Mucosa of descending colon (tissue), 3 donors: ENCODE measurements at regions not wholly inside any gene's neighbourhood (a gene's known extent, or its start where the extent isn't known, plus 50 kb on each side); places are given as distances from the start of the nearest gene placed in this dataset.

ENCODE experiments used
- ATAC-seq: fragments of 200-7000 bp; cut with Tn5 transposase; one replicate; pipeline ENCODE4 v1.9.1; 2020; ENCODE audit warnings: mild to moderate bottlenecking, moderate library complexity
- DNase-seq, 3 donors: peaks; one replicate each; pipeline ENCODE4 v3.0.0-alpha.2; 2020
- H3K36me3 ChIP-seq: fragments of 200-600 bp; one replicate; pipeline ENCODE4 v1.8.0; 2021; ENCODE audit warnings: low read depth, mild to moderate bottlenecking
- H3K4me1 ChIP-seq: fragments of 200-600 bp; one replicate; pipeline ENCODE4 v1.8.0; 2021; ENCODE audit warnings: low read depth, mild to moderate bottlenecking
- H3K4me3 ChIP-seq: fragments of 200-600 bp; one replicate; pipeline ENCODE4 v1.8.0; 2021; ENCODE audit warnings: mild to moderate bottlenecking
- H3K9me3 ChIP-seq: fragments of 200-600 bp; one replicate; pipeline ENCODE4 v1.8.0; 2021; ENCODE audit warnings: mild to moderate bottlenecking
- intact Hi-C, 2 donors: fragments of 100-400 bp; cut with DNase I in 1 of 2; cut with micrococcal nuclease in 1 of 2; formaldehyde crosslinking; loops; one replicate each; pipeline versions ENCODE4 v1.11.0 to v1.11.1; 2022; cut with DNase I, micrococcal nuclease
- TF ChIP-seq, protein P1 (sequence below): fragments of 200-600 bp; IDR thresholded peaks from one replicate; pipeline ENCODE4 v1.8.0; 2022; ENCODE audit warnings: antibody characterized with exemption, mild to moderate bottlenecking
- donor health status: DM: no; HTN: no; CAD: no; lungs with moderate emphysema.
- donor health status: DM: no; HTN: no; CAD: no.
- donor health status: DM: no; HTN: yes; CAD: no.

DNA sequence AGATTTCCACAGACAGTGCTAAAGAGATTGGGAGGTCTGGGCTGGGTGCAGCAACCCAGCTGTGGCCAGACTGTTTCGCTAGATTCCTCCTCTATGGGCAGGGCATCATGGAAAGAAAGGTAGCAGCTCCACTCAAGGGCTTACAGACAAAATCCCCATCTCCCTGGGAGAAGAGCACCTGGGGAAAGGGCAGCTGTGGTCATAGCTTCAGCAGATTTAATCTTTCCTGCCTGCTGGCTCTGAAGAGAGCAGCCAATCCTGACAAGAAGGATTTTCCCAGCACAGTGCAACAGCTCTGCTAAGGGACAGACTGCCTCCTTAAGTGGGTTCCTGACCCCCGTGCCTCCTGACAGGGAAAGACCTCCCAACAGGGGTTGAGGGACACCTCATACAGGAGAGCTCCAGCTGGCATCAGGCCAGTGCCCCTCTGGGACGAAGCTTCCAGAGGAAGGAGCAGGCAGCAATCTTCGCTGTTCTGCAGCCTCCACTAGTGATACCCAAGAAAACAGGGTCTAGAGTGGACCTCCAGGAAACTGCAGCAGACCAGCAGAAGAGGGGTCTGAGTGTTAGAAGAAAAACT, 1379.3 kb upstream of the ACO1 start:
- ATAC-seq: no peak
- Histone ChIP-seq H3K4me3 (no peak overlapping the region), H3K36me3 (no peaks in the 10 kb centered on the region), H3K9me3 (peaks cover 4% of the 10 kb centered on the region), H3K4me1 (no peaks in the 10 kb centered on the region)
- intact Hi-C loops: no loop called here
- TF ChIP-seq, protein P1, sequence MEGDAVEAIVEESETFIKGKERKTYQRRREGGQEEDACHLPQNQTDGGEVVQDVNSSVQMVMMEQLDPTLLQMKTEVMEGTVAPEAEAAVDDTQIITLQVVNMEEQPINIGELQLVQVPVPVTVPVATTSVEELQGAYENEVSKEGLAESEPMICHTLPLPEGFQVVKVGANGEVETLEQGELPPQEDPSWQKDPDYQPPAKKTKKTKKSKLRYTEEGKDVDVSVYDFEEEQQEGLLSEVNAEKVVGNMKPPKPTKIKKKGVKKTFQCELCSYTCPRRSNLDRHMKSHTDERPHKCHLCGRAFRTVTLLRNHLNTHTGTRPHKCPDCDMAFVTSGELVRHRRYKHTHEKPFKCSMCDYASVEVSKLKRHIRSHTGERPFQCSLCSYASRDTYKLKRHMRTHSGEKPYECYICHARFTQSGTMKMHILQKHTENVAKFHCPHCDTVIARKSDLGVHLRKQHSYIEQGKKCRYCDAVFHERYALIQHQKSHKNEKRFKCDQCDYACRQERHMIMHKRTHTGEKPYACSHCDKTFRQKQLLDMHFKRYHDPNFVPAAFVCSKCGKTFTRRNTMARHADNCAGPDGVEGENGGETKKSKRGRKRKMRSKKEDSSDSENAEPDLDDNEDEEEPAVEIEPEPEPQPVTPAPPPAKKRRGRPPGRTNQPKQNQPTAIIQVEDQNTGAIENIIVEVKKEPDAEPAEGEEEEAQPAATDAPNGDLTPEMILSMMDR: no peak
- no peak for DNase-seq

DNA sequence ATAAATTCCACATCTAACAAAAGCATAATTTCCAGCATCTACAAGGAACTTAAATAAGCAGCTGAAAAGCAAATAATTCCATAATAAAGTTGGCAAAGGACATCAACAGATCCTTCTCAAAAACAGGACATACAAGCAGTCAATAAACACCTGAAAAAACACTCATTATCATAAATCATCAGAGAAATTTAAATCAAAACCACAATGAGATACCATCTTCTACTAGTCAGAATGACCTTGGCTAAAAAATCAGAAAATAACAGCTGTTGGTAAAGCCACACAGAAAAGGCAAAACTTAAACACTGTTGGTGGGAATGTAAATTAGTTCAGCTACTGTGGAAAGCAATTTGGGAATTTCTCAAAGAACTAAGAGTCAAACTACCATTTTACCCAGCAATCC, 1371.1 kb upstream of the ACO1 start:
- TF ChIP-seq, protein P1: no peak
- Histone ChIP-seq H3K4me3 (no peak overlapping the region), H3K9me3 (peaks cover 4% of the 10 kb centered on the region), H3K4me1 (no peaks in the 10 kb centered on the region), H3K36me3 (no peaks in the 10 kb centered on the region)
- ATAC-seq (no peak), DNase-seq (no peak)
- intact Hi-C loops: no loop called here

DNA sequence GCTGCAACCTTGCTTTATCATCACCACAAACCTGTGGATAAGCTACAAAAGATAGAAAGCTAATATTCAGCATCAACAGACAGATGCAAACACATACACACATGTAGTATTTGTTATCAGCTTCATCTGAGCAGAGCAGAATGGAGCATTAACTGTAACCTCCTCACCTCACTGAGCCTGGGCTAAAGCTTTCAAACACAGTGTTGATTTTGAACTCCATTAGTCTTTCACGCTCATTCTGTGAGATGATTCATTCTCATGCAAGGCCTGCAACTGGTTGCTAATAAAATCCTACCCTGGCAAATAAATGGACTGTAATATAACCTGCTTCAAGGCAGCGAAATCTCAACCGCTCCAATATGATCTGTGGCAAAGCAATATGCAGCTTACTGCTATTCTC, 1360.6 kb upstream of the ACO1 start:
- ATAC-seq (no peak), DNase-seq (no peak)
- Histone ChIP-seq H3K4me3 (no peak overlapping the region), H3K4me1 (no peaks in the 10 kb centered on the region), H3K36me3 (no peaks in the 10 kb centered on the region), H3K9me3 (no peaks in the 10 kb centered on the region)
- intact Hi-C loops: no loop called here
- TF ChIP-seq, protein P1: no peak

DNA sequence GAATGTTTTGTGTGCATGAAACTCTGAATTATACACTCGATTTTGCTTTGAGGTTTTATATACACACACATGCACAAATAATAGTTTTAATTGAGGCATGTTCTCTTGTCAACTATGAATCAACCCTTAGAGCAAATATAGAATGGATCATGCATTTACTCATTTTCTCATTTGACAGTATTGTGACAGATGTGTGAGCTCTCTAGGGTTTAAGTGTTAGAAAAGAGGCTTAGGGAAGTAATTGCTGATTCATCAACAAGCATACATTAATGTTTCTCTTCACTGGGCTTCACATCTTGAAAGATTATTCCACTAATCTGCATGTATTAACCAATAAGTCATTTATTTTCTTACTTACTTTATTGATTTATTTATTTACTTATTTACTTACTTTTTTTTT, 1356.8 kb upstream of the ACO1 start:
- intact Hi-C loops: no loop called here
- Histone ChIP-seq H3K36me3 (no peaks in the 10 kb centered on the region), H3K4me1 (no peaks in the 10 kb centered on the region), H3K9me3 (no peaks in the 10 kb centered on the region), H3K4me3 (no peak overlapping the region)
- DNase-seq (no peak), ATAC-seq (no peak)
- TF ChIP-seq, protein P1: no peak

DNA sequence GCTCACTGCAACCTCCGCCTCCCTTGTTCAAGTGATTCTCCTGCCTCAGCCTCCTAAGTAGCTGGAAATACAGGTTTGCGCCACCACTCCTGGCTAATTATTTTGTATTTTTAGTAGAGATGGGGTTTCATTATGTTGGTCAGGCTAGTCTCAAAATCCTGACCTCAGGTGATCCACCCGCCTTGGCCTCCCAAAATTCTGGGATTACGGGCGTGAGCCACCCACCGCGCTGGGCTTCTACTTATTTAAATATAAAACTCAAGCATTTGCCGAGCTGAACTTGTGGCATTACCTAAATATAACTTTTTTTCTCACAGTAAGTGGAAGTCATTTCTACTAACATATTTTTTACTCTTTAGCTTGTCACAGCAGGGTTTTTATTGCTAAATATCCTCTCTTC, 1356.3 kb upstream of the ACO1 start:
- no peaks in the 10 kb centered on the region for H3K4me1 ChIP-seq
- no peaks in the 10 kb centered on the region for H3K9me3 ChIP-seq
- H3K4me3 ChIP-seq: no peak overlapping the region
- no peak for ATAC-seq
- TF ChIP-seq, protein P1: no peak
- intact Hi-C loops: no loop called here
- no peak for DNase-seq
- H3K36me3 ChIP-seq: no peaks in the 10 kb centered on the region

DNA sequence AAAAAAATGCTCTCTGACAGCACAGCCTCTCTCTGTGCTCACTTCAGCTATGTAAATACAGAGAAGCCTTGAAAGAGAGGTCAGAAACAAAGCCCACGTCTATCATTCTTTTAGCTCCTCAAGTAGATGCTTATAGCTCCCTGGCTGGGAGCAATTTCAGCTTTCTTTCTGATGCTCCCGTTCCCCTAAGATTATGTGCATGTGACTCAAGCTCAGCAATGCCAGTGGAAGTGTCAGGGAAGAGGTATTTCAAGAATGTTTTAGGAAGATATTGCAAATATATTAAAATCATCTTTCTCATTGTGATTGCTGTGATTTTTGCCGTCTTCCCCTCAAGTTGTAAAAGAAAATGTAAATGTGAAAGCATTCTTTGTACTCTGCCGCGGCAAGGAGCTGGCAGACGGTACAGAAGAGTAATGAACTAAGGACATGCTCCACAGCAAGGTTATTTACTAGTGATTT, 1353.7 kb upstream of the ACO1 start:
- intact Hi-C loops: no loop called here
- no peaks in the 10 kb centered on the region for H3K36me3 ChIP-seq
- ATAC-seq: no peak
- H3K9me3 ChIP-seq: no peaks in the 10 kb centered on the region
- TF ChIP-seq, protein P1: no peak
- no peak for DNase-seq
- no peak overlapping the region for H3K4me3 ChIP-seq
- H3K4me1 ChIP-seq: no peaks in the 10 kb centered on the region
